ENCODE measurements at regions not wholly inside any gene's neighbourhood (a gene's known extent, or its start where the extent isn't known, plus 50 kb on each side); places are given as distances from the start of the nearest gene placed in this dataset.

DNA sequence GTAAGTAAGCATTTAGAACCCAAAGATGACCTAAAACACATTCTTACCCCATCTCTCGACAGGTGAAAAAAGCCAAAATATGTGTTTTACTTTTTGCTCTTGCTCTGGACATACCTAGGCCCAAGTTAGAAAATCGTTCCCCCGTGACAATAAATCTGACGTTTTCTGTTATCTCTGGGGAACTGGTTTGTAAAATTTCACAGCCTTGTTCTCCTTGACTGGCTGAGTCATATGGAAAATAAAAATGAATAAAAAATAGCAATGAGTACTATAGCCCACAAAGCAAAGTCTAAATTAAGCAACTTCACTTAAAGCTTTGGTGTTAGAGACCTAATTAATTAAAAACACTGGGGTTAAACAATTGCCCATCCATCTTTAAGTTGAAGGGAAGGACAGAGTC is 286.9 kb upstream of the CLINT1 start (continued):
- TF ChIP-seq ZHX2 (IDR thresholded peaks at IDR 0.05; ENCODE audit: low read depth), result no peak
- TF ChIP-seq ZHX2 (CRISPR knock-in tag; IDR thresholded peaks at IDR 0.05; ENCODE audit: borderline replicate concordance), result no peak
- no peak for TF ChIP-seq NCOA5 (CRISPR knock-in tag; IDR thresholded peaks at IDR 0.05)
- no peak for TF ChIP-seq DRAP1 (CRISPR knock-in tag; IDR thresholded peaks at IDR 0.05)
- TF ChIP-seq, protein P1, sequence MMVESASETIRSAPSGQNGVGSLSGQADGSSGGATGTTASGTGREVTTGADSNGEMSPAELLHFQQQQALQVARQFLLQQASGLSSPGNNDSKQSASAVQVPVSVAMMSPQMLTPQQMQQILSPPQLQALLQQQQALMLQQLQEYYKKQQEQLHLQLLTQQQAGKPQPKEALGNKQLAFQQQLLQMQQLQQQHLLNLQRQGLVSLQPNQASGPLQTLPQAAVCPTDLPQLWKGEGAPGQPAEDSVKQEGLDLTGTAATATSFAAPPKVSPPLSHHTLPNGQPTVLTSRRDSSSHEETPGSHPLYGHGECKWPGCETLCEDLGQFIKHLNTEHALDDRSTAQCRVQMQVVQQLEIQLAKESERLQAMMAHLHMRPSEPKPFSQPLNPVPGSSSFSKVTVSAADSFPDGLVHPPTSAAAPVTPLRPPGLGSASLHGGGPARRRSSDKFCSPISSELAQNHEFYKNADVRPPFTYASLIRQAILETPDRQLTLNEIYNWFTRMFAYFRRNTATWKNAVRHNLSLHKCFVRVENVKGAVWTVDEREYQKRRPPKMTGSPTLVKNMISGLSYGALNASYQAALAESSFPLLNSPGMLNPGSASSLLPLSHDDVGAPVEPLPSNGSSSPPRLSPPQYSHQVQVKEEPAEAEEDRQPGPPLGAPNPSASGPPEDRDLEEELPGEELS (CRISPR knock-in tag; IDR thresholded peaks at IDR 0.05), result no peak
- TF ChIP-seq, protein P2, sequence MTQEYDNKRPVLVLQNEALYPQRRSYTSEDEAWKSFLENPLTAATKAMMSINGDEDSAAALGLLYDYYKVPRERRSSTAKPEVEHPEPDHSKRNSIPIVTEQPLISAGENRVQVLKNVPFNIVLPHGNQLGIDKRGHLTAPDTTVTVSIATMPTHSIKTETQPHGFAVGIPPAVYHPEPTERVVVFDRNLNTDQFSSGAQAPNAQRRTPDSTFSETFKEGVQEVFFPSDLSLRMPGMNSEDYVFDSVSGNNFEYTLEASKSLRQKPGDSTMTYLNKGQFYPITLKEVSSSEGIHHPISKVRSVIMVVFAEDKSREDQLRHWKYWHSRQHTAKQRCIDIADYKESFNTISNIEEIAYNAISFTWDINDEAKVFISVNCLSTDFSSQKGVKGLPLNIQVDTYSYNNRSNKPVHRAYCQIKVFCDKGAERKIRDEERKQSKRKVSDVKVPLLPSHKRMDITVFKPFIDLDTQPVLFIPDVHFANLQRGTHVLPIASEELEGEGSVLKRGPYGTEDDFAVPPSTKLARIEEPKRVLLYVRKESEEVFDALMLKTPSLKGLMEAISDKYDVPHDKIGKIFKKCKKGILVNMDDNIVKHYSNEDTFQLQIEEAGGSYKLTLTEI (CRISPR knock-in tag; conservative IDR thresholded peaks at IDR 0.05), result no peak
- no peak for TF ChIP-seq ZFP90 (CRISPR knock-in tag; IDR thresholded peaks at IDR 0.05; ENCODE audit: borderline replicate concordance)
- no peak for TF ChIP-seq SNRNP70 (IDR thresholded peaks at IDR 0.05; ENCODE audit: low read depth, low read length)
- no peak for TF ChIP-seq LRRFIP1 (CRISPR knock-in tag; conservative IDR thresholded peaks at IDR 0.05)
- no peak for TF ChIP-seq EHMT2 (IDR thresholded peaks at IDR 0.05; ENCODE audit: borderline replicate concordance, low read depth, low read length)
